Heart left ventricle (tissue), 16 donors: ENCODE measurements at regions not wholly inside any gene's neighbourhood (a gene's known extent, or its start where the extent isn't known, plus 50 kb on each side); places are given as distances from the start of the nearest gene placed in this dataset.

Experiments used
- ATAC-seq, 4 donors: fragments of 200-7000 bp; cut with Tn5 transposase; one replicate each; pipeline ENCODE4 v1.9.1; 2020 to 2022; ENCODE audit warnings: moderate library complexity in 4 of 4, mild to moderate bottlenecking in 3 of 4, moderate number of reproducible peaks in 1 of 4
- DNase-seq, 5 donors: peaks; one replicate each; pipeline ENCODE4 v3.0.0-alpha.2; 2020
- H3K27ac ChIP-seq, 12 donors: fragments of 200-600 bp; sonication (generic) in 4 of 12; one replicate each; pipeline versions ENCODE4 v1.5.0 to v1.8.0; 2016 to 2022; ENCODE audit warnings: mild to moderate bottlenecking in 2 of 12
- H3K27me3 ChIP-seq, 9 donors: fragments of 200-600 bp; sonication (generic) in 2 of 9; one replicate each; pipeline versions ENCODE4 v1.5.1 to v1.8.0; 2016 to 2022; ENCODE audit warnings: mild to moderate bottlenecking in 3 of 9
- H3K36me3 ChIP-seq, 9 donors: fragments of 200-600 bp; sonication (generic) in 2 of 9; one replicate each; pipeline versions ENCODE4 v1.5.0 to v1.8.0; 2018 to 2022; ENCODE audit warnings: mild to moderate bottlenecking in 2 of 9
- H3K4me1 ChIP-seq, 12 donors: fragments of 200-600 bp; sonication (generic) in 4 of 12; one replicate each; pipeline versions ENCODE4 v1.5.0 to v1.8.0; 2016 to 2022; ENCODE audit warnings: mild to moderate bottlenecking in 3 of 12
- H3K4me3 ChIP-seq, 12 donors: fragments of 200-600 bp; sonication (generic) in 4 of 12; one replicate each; pipeline versions ENCODE4 v1.5.0 to v1.8.0; 2017 to 2022; ENCODE audit warnings: mild to moderate bottlenecking in 9 of 12, moderate library complexity in 4 of 12
- H3K9me3 ChIP-seq, 12 donors: fragments of 200-600 bp; sonication (generic) in 4 of 12; one replicate each; pipeline versions ENCODE4 v1.5.0 to v1.8.0; 2016 to 2022; ENCODE audit warnings: mild to moderate bottlenecking in 1 of 12
- CTCF ChIP-seq, 12 donors: fragments of 200-600 bp; sonication (generic) in 4 of 12; IDR thresholded peaks; one replicate each; pipeline versions ENCODE4 v1.5.0 to v1.8.0; 2018 to 2022; ENCODE audit warnings: antibody characterized with exemption in 12 of 12, mild to moderate bottlenecking in 5 of 12
- POLR2A ChIP-seq, 2 donors: fragments of 450-650 bp; IDR thresholded peaks; one replicate each; pipeline ENCODE4 v1.6.1; 2017; ENCODE audit warnings: antibody characterized with exemption in 2 of 2, mild to moderate bottlenecking in 2 of 2, moderate library complexity in 2 of 2
- WGBS, 4 donors: extraction: QIAGEN DNeasy Blood & Tissue Kit in 2 of 4; methylation state at CpG; one replicate each; pipeline versions ENCODE4 v1.1.5 to v1.1.7; 2013 to 2018; 5-methylcytosine and 5-hydroxymethylcytosine counted together
- intact Hi-C, 10 donors: fragments of 100-400 bp; cut with DNase I; formaldehyde crosslinking; loops; one replicate each; pipeline versions ENCODE4 v1.11.1 to v1.14.2; 2022
- donor health status: ischemic (EF 13 %, LVEDD 7.1; RV severe dilation, severe dysfunction).
- donor health status: healthy with polysubstance abuse.
- donor health status: DM: no; HTN: yes; CAD: no.
- donor health status: DM: no; HTN: no; CAD: no.
- donor health status: ischemic (EF 25% LVEDD 6.9; RV normal size, moderate dysfunction).
- donor health status: ischemic (EF 25% LVEDD 5.7; RV mildly dilated, moderate dysfunction).
- donor health status: healthy.
- donor health status: DM: yes; HTN: yes; CAD: no.
- donor health status: ischemic (EF 35%, LVEDD 5.7; RV mildly dilated, moderate dysfunction).
- donor health status: nonischemic (EF 11% LVEDD 7.7; RV severe dilation, severe dysfunction).
- donor health status: DM: yes; HTN: yes; CAD: no.
- donor health status: PGD.
- donor health status: ischemic (EF 29% LVEDD 5.4; RV normal size, mild dysfunction).
- donor health status: nonischemic (EF 23%, LVEDD 6.1; RV moderate dilation, normal function).

GRCh38 chr2:16175247-16175825 lies 235.0 kb downstream of the MYCN start:
- no peaks in the 10 kb centered on the region for H3K36me3 ChIP-seq
- H3K4me1 ChIP-seq, result peaks cover 0 to 10% (median 0%) of the 10 kb centered on the region in 12 donors
- no peak for TF ChIP-seq POLR2A (IDR thresholded peaks at IDR 0.05)
- TF ChIP-seq CTCF (IDR thresholded peaks at IDR 0.05), result no peak
- ATAC-seq (no peak), DNase-seq (no peak)
- H3K4me3 ChIP-seq, result no peak overlapping the region
- no peak overlapping the region for H3K27ac ChIP-seq
- intact Hi-C loops, result no loop called here
- H3K27me3 ChIP-seq, result no peaks in the 10 kb centered on the region
- 87 to 95% (median 87%) methylated on average over 3 of the region's 3 CpGs for WGBS, 4 donors
- no peaks in the 10 kb centered on the region for H3K9me3 ChIP-seq

GRCh38 chr2:16174693-16175045 lies 234.3 kb downstream of the MYCN start:
- WGBS, 4 donors, result 89 to 97% (median 96%) methylated on average over 3 of the region's 3 CpGs
- intact Hi-C loops, result no loop called here
- no peak overlapping the region for H3K27ac ChIP-seq

GRCh38 chr2:16173893-16174692 lies 233.7 kb downstream of the MYCN start:
- intact Hi-C loops, result no loop called here
- Histone ChIP-seq H3K9me3 (no peaks in the 10 kb centered on the region), H3K4me3 (no peak overlapping the region)

More at GRCh38 chr2:16174693-16175045, 234.3 kb downstream of the MYCN start:
- Histone ChIP-seq H3K4me1 (peaks cover 0 to 4% (median 0%) of the 10 kb centered on the region in 12 donors), H3K36me3 (no peaks in the 10 kb centered on the region), H3K4me3 (no peak overlapping the region), H3K27me3 (no peaks in the 10 kb centered on the region), H3K9me3 (no peaks in the 10 kb centered on the region)
- ATAC-seq, result no peak
- no peak for TF ChIP-seq POLR2A (IDR thresholded peaks at IDR 0.05)
- TF ChIP-seq CTCF (IDR thresholded peaks at IDR 0.05), result no peak
- DNase-seq, result no peak

More at GRCh38 chr2:16173893-16174692, 233.7 kb downstream of the MYCN start:
- WGBS, 4 donors, result 90 to 95% (median 92%) methylated on average over 3 of the region's 3 CpGs
- Histone ChIP-seq H3K27me3 (no peaks in the 10 kb centered on the region), H3K4me1 (no peaks in the 10 kb centered on the region), H3K27ac (no peak overlapping the region), H3K36me3 (no peaks in the 10 kb centered on the region)
- DNase-seq, result no peak
- ATAC-seq, result no peak
- TF ChIP-seq POLR2A (IDR thresholded peaks at IDR 0.05) (no peak), CTCF (IDR thresholded peaks at IDR 0.05) (no peak)
